ENCODE measurements at regions not wholly inside any gene's neighbourhood (a gene's known extent, or its start where the extent isn't known, plus 50 kb on each side); places are given as distances from the start of the nearest gene placed in this dataset.

- no peak for DNase-seq (ENCODE audit: low spot score)
Observed at GRCh38 chr6:85396159-85396808, 53.6 kb upstream of the NT5E start.

- no peak for DNase-seq (ENCODE audit: low spot score)
Observed at GRCh38 chr6:85395746-85396145, 54.1 kb upstream of the NT5E start.

- DNase-seq (ENCODE audit: low spot score), result no peak
Observed at GRCh38 chr6:85394853-85395538, 54.9 kb upstream of the NT5E start.

GRCh38 chr6:85394199-85394598 lies 55.7 kb upstream of the NT5E start:
- DNase-seq (ENCODE audit: low spot score), result no peak

- no peak for DNase-seq (ENCODE audit: low spot score)
Observed at GRCh38 chr6:85392379-85392778, 57.5 kb upstream of the NT5E start.

- DNase-seq (ENCODE audit: low spot score), result no peak
Observed at GRCh38 chr6:85390775-85391174, 59.1 kb upstream of the NT5E start.

- no peak for DNase-seq (ENCODE audit: low spot score)
Observed at GRCh38 chr6:85390105-85390728, 59.7 kb upstream of the NT5E start.

- no peak for DNase-seq (ENCODE audit: low spot score)
Observed at GRCh38 chr6:85389151-85389797, 60.6 kb upstream of the NT5E start.

GRCh38 chr6:85388531-85388930 lies 61.4 kb upstream of the NT5E start:
- no peak for DNase-seq (ENCODE audit: low spot score)

- DNase-seq (ENCODE audit: low spot score), result no peak
Observed at GRCh38 chr6:85385636-85386315, 64.1 kb upstream of the NT5E start.

GRCh38 chr6:85383042-85383441 lies 66.8 kb upstream of the NT5E start:
- no peak for DNase-seq (ENCODE audit: low spot score)

- DNase-seq (ENCODE audit: low spot score), result no peak
Observed at GRCh38 chr6:85382541-85382940, 67.3 kb upstream of the NT5E start.

GRCh38 chr6:85372915-85373270 lies 77.0 kb upstream of the NT5E start:
- DNase-seq (ENCODE audit: low spot score), result no peak

GRCh38 chr6:85372188-85372914 lies 77.5 kb upstream of the NT5E start:
- no peak for DNase-seq (ENCODE audit: low spot score)

GRCh38 chr6:85368631-85369030 lies 81.3 kb upstream of the NT5E start:
- DNase-seq (ENCODE audit: low spot score), result no peak

GRCh38 chr6:85364344-85364743 lies 85.5 kb upstream of the NT5E start:
- no peak for DNase-seq (ENCODE audit: low spot score)

- DNase-seq (ENCODE audit: low spot score), result no peak
Observed at GRCh38 chr6:85363870-85364269, 86.0 kb upstream of the NT5E start.

- DNase-seq (ENCODE audit: low spot score), result no peak
Observed at GRCh38 chr6:85362652-85363310, 87.1 kb upstream of the NT5E start.

GRCh38 chr6:85361643-85362014 lies 88.3 kb upstream of the NT5E start:
- no peak for DNase-seq (ENCODE audit: low spot score)

GRCh38 chr6:85360794-85361642 lies 88.9 kb upstream of the NT5E start:
- DNase-seq (ENCODE audit: low spot score), result no peak
